HG03342 (cell line): ENCODE measurements at regions not wholly inside any gene's neighbourhood (a gene's known extent, or its start where the extent isn't known, plus 50 kb on each side); places are given as distances from the start of the nearest gene placed in this dataset.

Experiments used
- ATAC-seq: cut with Tn5 transposase; IDR thresholded peaks from one replicate; pipeline ENCODE4 v1.9.1; 2021; ENCODE audit warnings: mild to moderate bottlenecking, moderate library complexity; ENCODE audit not compliant: unreplicated experiment

- ATAC-seq: no peak
These were observed 548.2 kb upstream of the SLITRK1 start for GRCh38 chr13:84430446-84430845.

GRCh38 chr13:84430015-84430414, 547.7 kb upstream of the SLITRK1 start:
- no peak for ATAC-seq

- no peak for ATAC-seq
These were observed 535.8 kb upstream of the SLITRK1 start for GRCh38 chr13:84418041-84418440.

- no peak for ATAC-seq
These were observed 535.1 kb upstream of the SLITRK1 start for GRCh38 chr13:84417416-84417815.

GRCh38 chr13:84413016-84413415, 530.7 kb upstream of the SLITRK1 start:
- no peak for ATAC-seq

- ATAC-seq: no peak
These were observed 523.0 kb upstream of the SLITRK1 start for GRCh38 chr13:84405286-84405685.

GRCh38 chr13:84400706-84401105, 518.4 kb upstream of the SLITRK1 start:
- ATAC-seq: no peak

- no peak for ATAC-seq
These were observed 517.2 kb upstream of the SLITRK1 start for GRCh38 chr13:84399320-84400085.

- ATAC-seq: no peak
These were observed 511.8 kb upstream of the SLITRK1 start for GRCh38 chr13:84393981-84394625.

GRCh38 chr13:84380866-84381265, 498.6 kb upstream of the SLITRK1 start:
- no peak for ATAC-seq

- no peak for ATAC-seq
These were observed 494.8 kb upstream of the SLITRK1 start for GRCh38 chr13:84377106-84377505.

GRCh38 chr13:84366506-84366905, 484.2 kb upstream of the SLITRK1 start:
- no peak for ATAC-seq

GRCh38 chr13:84362777-84363176, 480.5 kb upstream of the SLITRK1 start:
- no peak for ATAC-seq

- ATAC-seq: no peak
These were observed 478.5 kb upstream of the SLITRK1 start for GRCh38 chr13:84360822-84361221.

- ATAC-seq: no peak
These were observed 476.3 kb upstream of the SLITRK1 start for GRCh38 chr13:84358601-84359000.

- no peak for ATAC-seq
These were observed 470.7 kb upstream of the SLITRK1 start for GRCh38 chr13:84352946-84353345.

GRCh38 chr13:84339456-84339855, 457.2 kb upstream of the SLITRK1 start:
- ATAC-seq: no peak

GRCh38 chr13:84332346-84332745, 450.1 kb upstream of the SLITRK1 start:
- ATAC-seq: no peak

- ATAC-seq: no peak
These were observed 433.3 kb upstream of the SLITRK1 start for GRCh38 chr13:84315527-84315926.

- ATAC-seq: no peak
These were observed 420.8 kb upstream of the SLITRK1 start for GRCh38 chr13:84303035-84303434.

GRCh38 chr13:84297251-84297650, 415.0 kb upstream of the SLITRK1 start:
- ATAC-seq: no peak

- no peak for ATAC-seq
These were observed 414.1 kb upstream of the SLITRK1 start for GRCh38 chr13:84296401-84296800.

GRCh38 chr13:84294576-84294975, 412.3 kb upstream of the SLITRK1 start:
- no peak for ATAC-seq
